Right lobe of liver (tissue), 4 donors: ENCODE measurements at regions not wholly inside any gene's neighbourhood (a gene's known extent, or its start where the extent isn't known, plus 50 kb on each side); places are given as distances from the start of the nearest gene placed in this dataset.
"Not testable (repeated sequence)": the region's sequence is repeated elsewhere in the genome, so short reads cannot be mapped to it uniquely, and the experiment has no call there.

Experiments used
- CTCF ChIP-seq, 4 donors: fragments of 200-600 bp in 3 of 4; fragments of 450-650 bp in 1 of 4; IDR thresholded peaks; one replicate each; pipeline versions ENCODE4 v1.5.1 to v1.8.0; 2016 to 2022; ENCODE audit warnings: antibody characterized with exemption in 4 of 4, mild to moderate bottlenecking in 2 of 4
- POLR2A ChIP-seq: fragments of 450-650 bp; IDR thresholded peaks from one replicate; pipeline ENCODE4 v1.6.1; 2017; ENCODE audit warnings: antibody characterized with exemption, mild to moderate bottlenecking
- donor health status: DM: no; HTN: no; CAD: no.
- donor health status: DM: no; HTN: no; CAD: no.
- donor health status: DM: no; HTN: yes; CAD: no.

GRCh38 chr11:43004879-43005278 is 306.9 kb upstream of the API5 start:
- TF ChIP-seq POLR2A; CTCF (IDR thresholded peaks at IDR 0.05): not testable (repeated sequence)
